ENCODE measurements at regions not wholly inside any gene's neighbourhood (a gene's known extent, or its start where the extent isn't known, plus 50 kb on each side); places are given as distances from the start of the nearest gene placed in this dataset.

- TF ChIP-seq CTCF (IDR thresholded peaks at IDR 0.05) (no peak), EZH2 (IDR thresholded peaks at IDR 0.05) (no peak), EZH2phosphoT487 (IDR thresholded peaks at IDR 0.05) (no peak)
Measured at GRCh38 chr1:234897754-234898454, 230.7 kb downstream of the TOMM20 start.

All from neural progenitor cell (in vitro differentiated cells).